H1 (cell line): ENCODE measurements at regions not wholly inside any gene's neighbourhood (a gene's known extent, or its start where the extent isn't known, plus 50 kb on each side); places are given as distances from the start of the nearest gene placed in this dataset.

Experiments used
- CEBPB ChIP-seq: IDR thresholded peaks from 2 replicates; pipeline ENCODE4 v1.6.1; 2012; ENCODE audit warnings: low read depth, low read length
- CHD2 ChIP-seq: IDR thresholded peaks from 2 replicates; pipeline ENCODE4 v1.6.1; 2012; ENCODE audit warnings: low read length, improper control_type of control experiment
- EZH2 ChIP-seq: fragments of 200-600 bp; sonication (generic); IDR thresholded peaks from 2 replicates; pipeline ENCODE4 v1.7.1; 2012; ENCODE audit warnings: low read depth, mild to moderate bottlenecking, moderate library complexity, low read length, inconsistent platforms; ENCODE audit not compliant: severe bottlenecking
- HDAC2 ChIP-seq, 2 experiments: fragments of 300-600 bp in 1 of 2; sonication (generic) in 1 of 2; IDR thresholded peaks; 2 replicates each; pipeline ENCODE4 v1.6.1; 2011 to 2012; ENCODE audit warnings: low read depth in 2 of 2, low read length in 2 of 2, mild to moderate bottlenecking in 2 of 2, moderate library complexity in 2 of 2, borderline replicate concordance in 1 of 2, inconsistent platforms in 1 of 2
- MAFK ChIP-seq: IDR thresholded peaks from 2 replicates; pipeline ENCODE4 v1.6.1; 2012; ENCODE audit warnings: low read depth, mild to moderate bottlenecking, improper control_type of control experiment, low read length
- SP1 ChIP-seq: IDR thresholded peaks from 2 replicates; pipeline ENCODE4 v1.6.1; 2011; ENCODE audit warnings: low read depth, low read length
- TBP ChIP-seq: IDR thresholded peaks from 2 replicates; pipeline ENCODE4 v1.6.1; 2011; ENCODE audit warnings: low read depth, low read length, improper control_type of control experiment
- TF ChIP-seq, protein P1 (sequence below), 3 experiments: IDR thresholded peaks; 1 replicate in 2 of 3; 2 replicates in 1 of 3; pipeline versions ENCODE4 v1.5.1 to v1.6.1; 2011; ENCODE audit warnings: low read length in 3 of 3, mild to moderate bottlenecking in 3 of 3, inconsistent platforms in 2 of 3, low read depth in 1 of 3, moderate library complexity in 1 of 3; ENCODE audit not compliant: insufficient read depth in 1 of 3; ENCODE audit errors: control extremely low read depth in 1 of 3
- TF ChIP-seq, protein P2 (sequence below): IDR thresholded peaks from 2 replicates; pipeline ENCODE4 v1.6.1; 2012; ENCODE audit warnings: inconsistent platforms
- TF ChIP-seq, protein P3 (sequence below): IDR thresholded peaks from 2 replicates; pipeline ENCODE4 v1.6.1; 2011; ENCODE audit warnings: low read length, improper control_type of control experiment

- no peak for TF ChIP-seq TBP
- TF ChIP-seq HDAC2 (IDR thresholded peaks at IDR 0.05; ENCODE audit: borderline replicate concordance in 1 of 2, low read depth in 2 of 2, low read length in 2 of 2): no peak
- TF ChIP-seq EZH2: no peak
- TF ChIP-seq MAFK: no peak
- no peak for TF ChIP-seq CEBPB
- TF ChIP-seq, protein P1, sequence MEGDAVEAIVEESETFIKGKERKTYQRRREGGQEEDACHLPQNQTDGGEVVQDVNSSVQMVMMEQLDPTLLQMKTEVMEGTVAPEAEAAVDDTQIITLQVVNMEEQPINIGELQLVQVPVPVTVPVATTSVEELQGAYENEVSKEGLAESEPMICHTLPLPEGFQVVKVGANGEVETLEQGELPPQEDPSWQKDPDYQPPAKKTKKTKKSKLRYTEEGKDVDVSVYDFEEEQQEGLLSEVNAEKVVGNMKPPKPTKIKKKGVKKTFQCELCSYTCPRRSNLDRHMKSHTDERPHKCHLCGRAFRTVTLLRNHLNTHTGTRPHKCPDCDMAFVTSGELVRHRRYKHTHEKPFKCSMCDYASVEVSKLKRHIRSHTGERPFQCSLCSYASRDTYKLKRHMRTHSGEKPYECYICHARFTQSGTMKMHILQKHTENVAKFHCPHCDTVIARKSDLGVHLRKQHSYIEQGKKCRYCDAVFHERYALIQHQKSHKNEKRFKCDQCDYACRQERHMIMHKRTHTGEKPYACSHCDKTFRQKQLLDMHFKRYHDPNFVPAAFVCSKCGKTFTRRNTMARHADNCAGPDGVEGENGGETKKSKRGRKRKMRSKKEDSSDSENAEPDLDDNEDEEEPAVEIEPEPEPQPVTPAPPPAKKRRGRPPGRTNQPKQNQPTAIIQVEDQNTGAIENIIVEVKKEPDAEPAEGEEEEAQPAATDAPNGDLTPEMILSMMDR (IDR thresholded peaks at IDR 0.05; ENCODE audit: control extremely low read depth in 1 of 3, insufficient read depth in 1 of 3, low read depth in 1 of 3, low read length in 3 of 3): no peak
- TF ChIP-seq SP1: no peak
- TF ChIP-seq, protein P2, sequence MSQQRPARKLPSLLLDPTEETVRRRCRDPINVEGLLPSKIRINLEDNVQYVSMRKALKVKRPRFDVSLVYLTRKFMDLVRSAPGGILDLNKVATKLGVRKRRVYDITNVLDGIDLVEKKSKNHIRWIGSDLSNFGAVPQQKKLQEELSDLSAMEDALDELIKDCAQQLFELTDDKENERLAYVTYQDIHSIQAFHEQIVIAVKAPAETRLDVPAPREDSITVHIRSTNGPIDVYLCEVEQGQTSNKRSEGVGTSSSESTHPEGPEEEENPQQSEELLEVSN: no peak
- no peak for TF ChIP-seq CHD2
- TF ChIP-seq, protein P3, sequence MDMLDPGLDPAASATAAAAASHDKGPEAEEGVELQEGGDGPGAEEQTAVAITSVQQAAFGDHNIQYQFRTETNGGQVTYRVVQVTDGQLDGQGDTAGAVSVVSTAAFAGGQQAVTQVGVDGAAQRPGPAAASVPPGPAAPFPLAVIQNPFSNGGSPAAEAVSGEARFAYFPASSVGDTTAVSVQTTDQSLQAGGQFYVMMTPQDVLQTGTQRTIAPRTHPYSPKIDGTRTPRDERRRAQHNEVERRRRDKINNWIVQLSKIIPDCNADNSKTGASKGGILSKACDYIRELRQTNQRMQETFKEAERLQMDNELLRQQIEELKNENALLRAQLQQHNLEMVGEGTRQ: no peak
These were observed 234.6 kb upstream of the RFC3 start for GRCh38 chr13:33583398-33583797.
